Amniotic stem cell (primary cell): ENCODE measurements at regions not wholly inside any gene's neighbourhood (a gene's known extent, or its start where the extent isn't known, plus 50 kb on each side); places are given as distances from the start of the nearest gene placed in this dataset.
"Not testable (repeated sequence)": the region's sequence is repeated elsewhere in the genome, so short reads cannot be mapped to it uniquely, and the experiment has no call there.

ENCODE experiments used
- DNase-seq: peaks from one replicate; lab custom pipeline; 2025; lab: John Stamatoyannopoulos, UW

GRCh38 chr6:150683320-150683719 lies 83.6 kb downstream of the PLEKHG1 start:
- no peak for DNase-seq

- DNase-seq, result no peak
Measured at GRCh38 chr6:150684161-150684560, 84.5 kb downstream of the PLEKHG1 start.

- DNase-seq, result no peak
Measured at GRCh38 chr6:150684714-150685459, 85.2 kb downstream of the PLEKHG1 start.

GRCh38 chr6:150685860-150686259 lies 86.2 kb downstream of the PLEKHG1 start:
- no peak for DNase-seq

- no peak for DNase-seq
Measured at GRCh38 chr6:150686566-150686965, 86.9 kb downstream of the PLEKHG1 start.

DNA sequence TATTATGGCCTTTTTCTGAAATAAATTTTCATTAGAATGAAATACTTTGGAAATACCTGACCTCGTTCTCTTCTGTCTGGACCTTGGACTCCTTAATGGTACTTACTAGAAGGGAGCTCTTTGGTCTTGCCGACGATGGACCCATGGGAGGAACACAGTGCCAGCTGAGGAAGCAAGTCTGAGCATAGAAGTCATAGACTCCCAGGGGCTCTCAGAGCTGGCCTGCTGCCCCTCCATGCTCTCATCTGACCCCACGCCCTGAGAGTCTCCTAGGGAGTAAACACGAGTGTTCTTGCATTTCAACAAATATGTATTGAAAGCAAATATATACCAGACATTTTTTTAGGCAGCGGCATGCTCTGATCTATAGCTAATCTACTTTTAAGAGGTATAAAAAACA lies 87.8 kb downstream of the PLEKHG1 start:
- no peak for DNase-seq

DNA sequence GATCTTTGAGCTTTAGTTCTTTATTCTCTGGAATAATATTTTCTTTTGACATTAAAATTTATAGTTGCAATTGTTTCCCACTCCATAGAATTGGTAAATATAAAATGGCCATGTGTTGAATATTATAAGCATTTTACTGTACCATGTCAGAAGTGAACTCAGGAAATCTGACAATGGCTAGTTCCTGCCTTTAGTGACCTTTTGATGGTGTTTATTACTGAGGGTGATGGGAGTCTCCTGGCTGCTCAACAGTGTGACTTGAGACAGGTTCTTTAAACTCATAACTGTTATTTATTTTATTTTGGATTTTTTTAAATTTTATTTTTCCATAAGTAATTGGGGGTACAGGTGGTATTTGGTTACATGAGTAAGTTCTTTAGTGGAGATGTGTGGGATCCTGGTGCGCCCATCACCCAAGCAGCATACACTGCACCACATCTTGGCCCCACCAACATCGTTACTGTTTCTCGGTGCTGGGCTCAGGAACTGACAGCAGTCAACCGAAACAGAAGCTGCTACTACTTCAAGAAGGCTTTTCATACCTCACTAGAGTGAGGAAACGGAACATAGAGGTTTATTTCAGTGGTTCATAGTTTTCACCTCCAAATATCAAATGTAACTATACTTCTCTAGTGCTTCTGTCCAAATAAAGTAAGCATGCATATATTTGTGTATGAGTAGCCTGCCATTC lies 90.4 kb downstream of the PLEKHG1 start:
- DNase-seq, result no peak

- DNase-seq, result no peak
Measured at GRCh38 chr6:150690681-150691080, 91.0 kb downstream of the PLEKHG1 start.

DNA sequence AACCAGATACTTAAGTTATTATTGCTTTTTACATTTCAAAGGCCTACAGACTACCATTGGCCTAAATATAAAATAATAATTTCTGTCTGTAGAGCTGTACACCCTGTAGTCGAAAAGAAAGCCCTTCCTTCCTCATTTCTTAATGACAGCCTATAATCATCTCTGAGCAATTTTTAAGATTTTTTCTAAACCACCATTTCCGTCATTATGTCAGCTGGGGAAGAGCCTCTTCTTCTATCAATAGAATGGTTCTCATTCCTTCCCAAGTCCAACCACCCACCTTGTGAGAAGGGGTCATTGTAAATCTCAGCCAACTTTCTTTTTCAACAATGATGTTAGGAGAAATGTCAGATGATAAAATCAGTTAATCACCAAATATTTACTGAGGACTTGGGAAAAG lies 91.8 kb downstream of the PLEKHG1 start:
- no peak for DNase-seq

- no peak for DNase-seq
Measured at GRCh38 chr6:150692604-150693003, 92.9 kb downstream of the PLEKHG1 start.

- DNase-seq, result no peak
Measured at GRCh38 chr6:150694889-150695288, 95.2 kb downstream of the PLEKHG1 start.

GRCh38 chr6:150695652-150696051 lies 96.0 kb downstream of the PLEKHG1 start:
- DNase-seq, result no peak

- DNase-seq, result no peak
Measured at GRCh38 chr6:150696190-150696589, 96.5 kb downstream of the PLEKHG1 start.

DNA sequence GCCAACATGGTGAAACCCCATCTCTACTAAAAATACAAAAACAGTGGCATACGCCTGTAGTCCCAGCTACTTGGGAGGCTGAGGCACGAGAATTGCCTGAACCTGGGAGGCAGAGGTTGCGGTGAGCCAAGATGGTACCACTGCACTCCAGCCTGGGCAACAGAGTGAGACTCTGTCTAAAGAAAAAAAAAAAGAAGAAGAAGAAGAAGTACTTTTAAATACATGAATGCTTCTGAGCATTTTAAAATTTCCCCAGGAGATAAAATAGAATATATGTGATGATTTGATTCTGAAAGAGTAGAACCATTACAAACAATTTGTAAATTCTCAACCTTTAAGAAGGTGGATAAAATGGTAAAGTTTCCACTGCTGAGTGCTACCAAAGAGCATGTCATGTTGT lies 97.2 kb downstream of the PLEKHG1 start:
- DNase-seq, result not testable (repeated sequence)

GRCh38 chr6:150697515-150697914 lies 97.8 kb downstream of the PLEKHG1 start:
- DNase-seq, result no peak

DNA sequence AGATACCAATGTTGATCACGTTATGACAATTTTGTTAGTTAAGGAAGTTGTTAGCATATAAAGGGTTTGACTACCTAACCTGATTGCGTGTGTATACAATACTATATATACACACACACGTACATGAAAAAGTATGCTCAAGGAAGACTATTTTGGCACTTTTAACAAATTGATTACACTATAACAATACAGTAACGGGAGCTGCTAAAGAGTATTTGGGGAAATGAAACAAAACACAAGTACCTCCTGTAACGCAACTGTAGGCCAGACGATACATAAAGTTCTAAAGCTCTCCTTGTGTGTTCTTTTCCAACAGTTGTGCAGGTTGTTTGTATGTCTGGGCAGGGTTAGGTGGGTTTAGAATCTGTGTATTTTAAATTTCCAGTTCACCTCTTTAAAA lies 98.7 kb downstream of the PLEKHG1 start:
- DNase-seq, result no peak

DNA sequence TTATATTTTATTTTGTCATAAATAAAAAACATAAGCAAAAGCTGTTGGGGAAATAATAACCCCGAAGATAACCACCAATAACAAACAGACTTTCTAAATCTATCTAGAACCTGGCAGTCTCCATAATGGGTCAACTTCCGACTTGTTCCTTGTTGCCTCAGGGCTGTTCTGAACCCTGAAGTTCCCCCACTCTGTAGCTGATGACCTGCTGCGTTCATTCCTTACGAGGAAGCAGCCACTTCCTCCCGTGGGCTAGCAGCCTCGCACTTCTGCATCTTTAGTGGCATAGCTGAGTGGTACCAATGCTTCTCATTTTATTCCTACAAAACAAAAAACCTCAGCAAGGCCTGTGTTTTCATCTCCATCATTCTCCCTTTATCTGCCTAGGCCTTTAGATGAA lies 103.0 kb downstream of the PLEKHG1 start:
- DNase-seq, result no peak

GRCh38 chr6:150704447-150705192 lies 104.9 kb downstream of the PLEKHG1 start:
- no peak for DNase-seq

GRCh38 chr6:150705392-150705791 lies 105.7 kb downstream of the PLEKHG1 start:
- DNase-seq, result no peak

DNA sequence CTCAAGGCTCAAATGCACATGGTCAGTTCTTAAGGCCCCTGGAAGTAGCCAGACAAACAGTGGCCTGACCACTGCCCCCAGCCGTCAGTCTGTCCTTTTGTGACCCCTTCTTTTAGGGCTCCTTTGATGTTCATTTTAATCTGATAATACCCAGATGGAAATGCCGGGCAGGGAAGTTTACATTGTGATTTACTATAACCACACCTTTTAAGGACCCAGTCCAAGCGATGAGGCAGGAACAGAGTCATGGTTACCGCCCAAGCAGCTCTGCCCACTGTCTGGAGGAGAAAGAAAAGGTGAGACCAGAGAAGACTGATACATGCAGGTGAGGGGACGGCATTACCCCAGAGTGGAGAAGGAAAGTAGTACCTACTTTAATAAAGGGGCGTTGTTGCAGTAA lies 110.6 kb downstream of the PLEKHG1 start:
- no peak for DNase-seq

DNA sequence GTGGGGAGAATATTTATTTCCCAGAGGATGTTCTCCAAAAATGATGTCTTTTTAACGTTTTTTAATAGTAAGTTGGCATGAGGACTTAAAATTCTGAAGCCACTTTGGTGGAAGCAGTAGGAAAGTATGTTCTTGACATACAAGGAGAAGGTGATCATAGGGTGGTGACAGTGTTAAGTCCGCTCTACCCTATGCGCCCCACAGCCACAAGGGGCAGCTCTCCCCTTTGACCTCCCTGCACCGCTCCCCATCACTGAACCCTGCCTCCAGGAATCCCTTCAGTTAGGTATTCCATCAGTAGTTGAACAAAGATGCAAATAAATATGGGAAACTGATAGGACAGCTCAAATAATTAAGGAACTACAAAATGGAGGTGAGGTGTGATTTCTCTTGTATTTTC lies 111.4 kb downstream of the PLEKHG1 start:
- DNase-seq, result no peak

DNA sequence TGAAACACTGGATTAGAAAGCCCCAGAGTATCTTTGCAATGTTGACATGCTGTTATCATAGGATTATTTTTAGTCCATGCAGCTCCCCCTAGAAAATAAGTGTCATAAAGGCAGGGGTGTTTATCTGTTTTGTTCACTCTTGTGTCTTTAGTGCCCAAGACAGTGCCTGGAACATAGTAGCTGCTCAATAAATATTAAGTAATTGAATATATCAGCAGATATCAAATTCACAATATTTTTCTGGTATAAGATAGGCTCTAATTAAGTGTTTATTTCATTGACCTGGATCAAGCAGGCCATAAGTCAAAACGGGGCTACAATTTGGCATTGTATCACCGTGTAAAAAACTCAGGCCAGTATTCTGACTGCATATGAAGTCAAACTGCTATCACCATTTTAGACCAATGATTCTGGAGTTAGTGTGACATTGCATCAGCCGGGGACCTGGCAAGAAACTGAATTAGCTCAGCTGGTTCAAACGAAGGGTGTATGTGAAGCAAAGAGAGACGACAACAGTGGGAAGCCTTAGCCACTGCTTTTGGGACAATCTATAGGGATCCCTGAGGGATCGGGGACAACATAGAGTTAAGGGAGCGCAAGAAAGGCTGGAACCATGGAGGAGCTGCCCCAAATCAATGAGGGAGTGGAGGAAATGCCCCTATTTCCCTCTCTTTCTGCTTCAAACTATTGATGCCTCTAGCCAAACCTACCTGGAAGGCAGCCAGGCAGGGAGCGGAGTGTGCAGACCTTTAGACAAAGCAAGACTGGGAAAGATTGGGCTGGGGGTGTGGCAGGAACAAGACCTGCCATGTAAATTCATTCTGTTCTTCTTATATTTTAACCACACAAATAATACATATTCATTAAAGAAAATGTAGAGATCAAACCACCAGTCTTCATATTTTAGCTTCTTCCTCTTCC lies 112.2 kb downstream of the PLEKHG1 start:
- DNase-seq, result no peak
